HG03565 (cell line): ENCODE measurements at regions not wholly inside any gene's neighbourhood (a gene's known extent, or its start where the extent isn't known, plus 50 kb on each side); places are given as distances from the start of the nearest gene placed in this dataset.
"Not testable (repeated sequence)": the region's sequence is repeated elsewhere in the genome, so short reads cannot be mapped to it uniquely, and the experiment has no call there.

ENCODE experiments used
- ATAC-seq: cut with Tn5 transposase; IDR thresholded peaks from one replicate; pipeline ENCODE4 v1.9.1; 2021; ENCODE audit warnings: mild to moderate bottlenecking, moderate library complexity; ENCODE audit not compliant: unreplicated experiment

DNA sequence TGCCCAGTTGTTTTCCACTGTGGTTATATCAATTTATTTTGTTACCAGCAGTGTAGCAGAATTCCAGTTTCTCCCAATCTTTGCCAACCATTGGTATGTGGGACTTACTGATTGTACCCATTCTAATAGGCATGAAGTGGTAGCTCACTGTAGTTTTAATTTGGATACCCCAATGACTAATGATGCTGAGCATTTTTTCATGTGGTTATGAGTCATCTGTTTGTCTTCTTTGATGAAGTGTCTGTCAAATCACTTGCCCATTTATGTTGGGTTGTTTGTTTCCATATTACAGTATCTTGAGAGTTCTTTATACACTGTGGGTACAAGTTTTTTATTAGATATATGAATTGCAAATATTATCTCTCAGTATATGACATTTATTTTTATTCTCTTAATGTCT is 644.3 kb downstream of the NR2F2 start:
- ATAC-seq: no peak

DNA sequence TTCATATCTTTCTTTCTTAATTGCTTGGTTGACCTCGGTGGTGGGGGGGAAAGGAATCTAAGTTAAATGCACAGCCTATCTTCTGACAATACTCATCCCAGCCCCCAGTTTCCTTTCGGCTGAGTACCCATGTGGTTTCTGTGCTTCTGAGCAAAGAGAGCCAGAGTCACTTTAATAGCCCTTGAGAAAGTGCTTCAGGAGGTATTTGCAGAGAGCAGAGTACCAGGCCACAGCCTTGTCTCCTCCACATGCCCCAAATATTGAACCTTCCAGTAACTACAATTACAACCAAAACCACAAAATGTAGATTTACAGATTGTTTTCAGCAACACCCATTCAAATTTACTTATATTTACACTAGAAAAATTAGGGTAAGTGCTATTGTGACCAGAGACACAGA is 647.4 kb downstream of the NR2F2 start:
- ATAC-seq: no peak

GRCh38 chr15:96978937-96979473 is 648.5 kb downstream of the NR2F2 start:
- no peak for ATAC-seq

GRCh38 chr15:96984121-96984671 is 653.7 kb downstream of the NR2F2 start:
- not testable (repeated sequence) for ATAC-seq

DNA sequence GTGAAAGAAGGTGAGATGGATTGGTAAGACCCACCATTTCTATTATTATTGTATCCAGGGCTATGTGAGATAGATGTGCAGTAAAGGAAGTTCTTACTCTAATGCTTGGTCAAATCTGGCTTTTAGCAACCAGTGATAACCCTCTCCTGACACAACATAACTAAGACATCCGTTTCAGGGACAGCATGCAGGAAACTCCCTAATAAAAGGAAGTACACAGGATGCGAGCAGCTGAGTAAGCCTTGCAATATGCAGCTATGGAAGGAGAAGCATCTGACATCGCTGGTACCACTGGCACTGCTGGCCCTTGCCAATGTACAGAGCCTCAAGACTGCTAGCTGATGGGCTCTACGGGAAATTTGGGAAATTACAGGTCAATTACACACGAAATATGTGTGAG is 662.3 kb downstream of the NR2F2 start:
- ATAC-seq: no peak

- ATAC-seq: no peak
These were observed 667.0 kb downstream of the NR2F2 start for GRCh38 chr15:96997538-96997937.

DNA sequence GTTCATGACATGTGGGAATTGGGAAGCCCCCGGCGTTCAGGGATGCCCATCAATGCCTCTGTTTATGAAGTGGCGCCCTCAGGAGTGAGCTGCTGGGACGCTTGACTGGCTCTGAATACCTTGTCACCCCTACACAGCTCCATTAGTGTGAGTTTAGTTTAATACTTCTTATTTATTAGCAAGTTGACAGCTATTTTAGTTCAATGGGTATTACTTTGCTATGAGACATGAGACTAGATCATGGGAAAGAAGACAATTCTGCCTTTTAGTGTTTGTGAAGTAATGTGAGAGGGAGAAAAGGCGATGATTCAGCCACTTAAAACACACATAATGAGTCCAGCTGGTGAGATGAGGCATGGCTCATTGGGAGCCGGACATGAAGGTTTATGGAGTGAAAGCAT is 678.5 kb downstream of the NR2F2 start:
- no peak for ATAC-seq

DNA sequence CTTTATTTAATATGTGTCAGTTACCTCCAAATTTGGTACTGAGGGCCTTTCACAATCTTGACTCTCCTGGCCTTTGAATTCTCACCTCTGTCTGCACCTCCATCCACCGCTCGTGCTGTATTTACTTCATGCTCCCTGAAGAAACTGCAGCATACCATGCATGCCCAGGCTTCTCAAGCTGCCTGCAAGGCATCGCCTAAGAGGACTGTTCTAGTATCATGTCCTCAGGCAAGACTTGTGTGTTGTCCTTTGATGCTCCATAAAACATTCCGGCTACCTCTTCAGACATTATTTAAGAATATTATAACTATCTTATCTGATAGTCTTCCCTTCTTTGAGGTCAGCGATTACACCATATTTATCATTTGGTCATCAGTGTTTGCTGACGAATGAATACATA is 682.5 kb downstream of the NR2F2 start:
- no peak for ATAC-seq

DNA sequence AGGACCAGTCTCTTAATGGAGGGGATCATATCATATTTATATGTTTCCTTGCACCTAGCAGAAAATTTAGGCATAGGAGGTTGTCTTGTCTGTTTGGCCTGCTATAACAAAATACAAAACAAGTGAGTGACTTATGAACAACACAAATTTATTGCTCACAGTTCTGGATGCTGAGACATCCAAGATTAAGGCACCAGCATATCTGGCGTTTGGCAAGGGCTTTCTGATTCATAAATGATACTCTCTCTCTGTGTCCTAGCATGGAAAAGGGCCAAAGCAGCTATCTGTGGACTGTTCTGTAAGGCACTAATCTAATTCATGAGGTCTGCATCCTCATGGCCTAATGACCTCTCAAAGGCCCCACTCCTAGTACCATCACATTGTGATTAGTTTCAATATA is 683.0 kb downstream of the NR2F2 start:
- no peak for ATAC-seq

GRCh38 chr15:97014001-97014400 is 683.5 kb downstream of the NR2F2 start:
- ATAC-seq: no peak

GRCh38 chr15:97023488-97023844 is 693.0 kb downstream of the NR2F2 start:
- no peak for ATAC-seq

GRCh38 chr15:97026781-97027180 is 696.3 kb downstream of the NR2F2 start:
- no peak for ATAC-seq

DNA sequence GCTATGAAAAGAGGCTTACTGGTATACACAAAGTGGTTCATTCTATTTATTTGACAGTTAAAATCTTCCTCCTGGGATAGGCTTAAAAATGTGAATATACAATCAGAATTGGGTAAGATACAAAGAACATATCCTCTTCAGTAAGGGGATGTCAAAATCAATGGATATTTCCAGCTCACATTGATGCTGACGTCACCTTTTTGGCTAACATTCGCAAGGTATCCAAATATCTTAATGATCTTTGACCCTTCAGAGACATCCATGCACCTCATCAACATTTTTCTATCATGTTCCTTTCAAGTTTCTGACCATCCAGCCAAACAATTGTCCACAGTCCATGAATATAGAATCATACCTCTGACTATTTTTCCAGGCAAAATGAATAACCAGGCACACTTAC is 697.3 kb downstream of the NR2F2 start:
- ATAC-seq: no peak

- no peak for ATAC-seq
These were observed 699.8 kb downstream of the NR2F2 start for GRCh38 chr15:97030251-97030650.

GRCh38 chr15:97036301-97036700 is 705.8 kb downstream of the NR2F2 start:
- no peak for ATAC-seq

GRCh38 chr15:97037080-97037479 is 706.6 kb downstream of the NR2F2 start:
- no peak for ATAC-seq

DNA sequence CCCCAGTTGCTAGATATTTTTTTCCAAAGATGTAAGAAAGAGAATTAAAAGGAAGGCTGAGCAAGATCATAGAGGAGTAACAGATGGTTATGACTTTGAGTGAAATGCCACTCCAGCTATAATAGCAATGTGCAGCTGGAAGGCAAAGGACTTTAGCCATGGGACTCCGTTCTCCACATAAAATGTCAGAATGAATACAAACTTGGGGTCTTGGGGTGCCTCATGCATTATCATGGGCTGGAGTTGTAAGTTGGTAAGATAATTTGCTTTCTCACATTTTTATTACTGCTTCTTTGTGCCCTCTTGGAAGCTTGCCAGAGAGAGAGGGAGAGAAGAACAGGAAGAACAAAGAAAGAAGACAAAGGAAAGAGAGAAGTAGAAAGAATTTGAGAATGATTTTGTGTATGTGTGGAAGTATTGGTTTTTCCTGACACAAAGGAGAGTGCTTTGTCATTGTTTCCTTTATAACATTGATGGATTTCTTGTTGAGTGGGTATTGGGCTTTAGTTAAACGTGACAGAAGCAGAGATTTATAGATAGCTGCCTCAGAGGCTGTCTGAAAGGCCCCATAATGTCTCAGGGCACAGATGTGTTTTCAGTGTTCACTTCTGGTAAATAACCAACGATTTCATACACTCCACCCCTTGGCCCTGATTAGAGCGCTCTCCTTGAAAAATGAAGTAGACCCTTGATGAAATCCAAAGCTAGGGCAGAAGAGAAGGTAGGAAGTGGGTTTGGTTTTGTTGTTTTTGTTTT is 715.3 kb downstream of the NR2F2 start:
- no peak for ATAC-seq

- ATAC-seq: no peak
These were observed 722.0 kb downstream of the NR2F2 start for GRCh38 chr15:97052513-97052912.

DNA sequence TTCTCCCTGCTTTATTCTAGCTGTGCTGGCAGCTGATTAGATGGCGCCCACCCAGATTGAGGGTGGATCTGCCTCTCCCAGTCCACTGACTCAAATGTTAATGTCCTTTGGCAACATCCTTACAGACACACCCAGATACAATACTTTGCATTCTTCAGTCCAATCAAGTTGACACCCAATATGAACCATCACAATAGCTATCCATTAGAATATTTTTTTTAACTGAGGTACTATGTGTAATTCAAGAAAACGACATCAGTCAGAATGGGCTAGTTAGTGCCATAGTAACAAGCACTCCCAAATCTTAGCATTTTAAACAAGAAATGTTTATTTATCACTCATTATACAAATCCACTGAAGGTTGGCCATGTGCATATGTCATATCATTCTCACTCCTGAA is 723.1 kb downstream of the NR2F2 start:
- ATAC-seq: no peak

GRCh38 chr15:97057503-97057902 is 727.0 kb downstream of the NR2F2 start:
- no peak for ATAC-seq

DNA sequence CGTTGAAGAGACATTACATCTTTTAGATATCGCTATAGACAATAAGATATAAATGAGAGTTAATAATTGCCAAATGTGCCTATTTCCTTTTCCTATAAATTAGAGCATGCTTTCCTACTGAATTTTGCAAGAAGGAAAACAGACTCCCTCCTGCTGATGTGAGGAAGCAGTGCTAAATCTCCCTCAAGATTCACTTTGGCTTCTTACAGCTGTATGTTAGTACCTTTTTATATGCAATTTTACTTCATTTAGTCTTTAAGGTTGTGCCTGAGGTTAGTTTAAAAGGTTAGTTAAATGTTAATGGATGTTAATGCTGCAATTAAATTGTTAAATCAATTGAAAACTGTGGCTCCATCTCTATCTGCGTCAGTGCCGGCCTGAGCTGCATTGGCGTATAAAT is 728.8 kb downstream of the NR2F2 start:
- ATAC-seq: no peak

- ATAC-seq: no peak
These were observed 730.9 kb downstream of the NR2F2 start for GRCh38 chr15:97061392-97061791.

DNA sequence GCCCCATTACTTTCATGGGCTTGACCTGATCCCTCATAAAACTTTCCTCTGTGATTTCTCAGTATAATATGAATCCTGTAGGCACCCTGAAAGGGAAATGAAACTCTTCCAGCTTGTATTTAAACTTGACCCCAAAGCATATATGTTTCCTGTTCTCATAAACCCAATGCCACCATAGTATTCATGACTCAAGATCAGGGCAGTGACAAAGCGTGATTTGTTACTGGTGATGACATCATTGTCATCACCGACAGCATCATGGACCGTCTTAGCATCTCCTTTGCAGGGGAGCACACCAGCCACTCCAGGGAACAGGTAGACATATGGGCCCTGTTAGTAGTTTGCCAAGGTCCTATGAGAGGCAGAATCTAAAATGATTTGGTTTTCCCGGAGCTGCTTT is 741.2 kb downstream of the NR2F2 start:
- ATAC-seq: no peak
